Mesendoderm (in vitro differentiated cells): ENCODE measurements at regions not wholly inside any gene's neighbourhood (a gene's known extent, or its start where the extent isn't known, plus 50 kb on each side); places are given as distances from the start of the nearest gene placed in this dataset.
A peak's percentile ranks its signal among the peaks of the same experiment; 100 is the strongest.

Experiments used
- DNase-seq: peaks from one replicate; pipeline ENCODE4 v3.0.0; 2013
- H2AK5ac ChIP-seq: 2 replicates; pipeline ENCODE4 v1.6.1; 2013; ENCODE audit warnings: low read length, inconsistent platforms
- H2BK120ac ChIP-seq: 2 replicates; pipeline ENCODE4 v1.6.1; 2013; ENCODE audit warnings: low read depth, mild to moderate bottlenecking, low read length, moderate library complexity, mixed read lengths
- H2BK15ac ChIP-seq: replicated peaks from 2 replicates; pipeline ENCODE4 v1.6.1; 2013; ENCODE audit warnings: low read depth, mild to moderate bottlenecking, moderate library complexity
- H2BK5ac ChIP-seq: 2 replicates; pipeline ENCODE4 v1.6.1; 2013; ENCODE audit warnings: low read length, inconsistent platforms
- H3K18ac ChIP-seq: 2 replicates; pipeline ENCODE4 v1.6.1; 2013; ENCODE audit warnings: mild to moderate bottlenecking, low read length, mixed read lengths
- H3K23ac ChIP-seq: one replicate; pipeline ENCODE4 v1.6.1; 2013; ENCODE audit warnings: low read length
- H3K27ac ChIP-seq: 2 replicates; pipeline ENCODE4 v1.5.1; 2013; ENCODE audit warnings: low read depth, mild to moderate bottlenecking, inconsistent platforms, low read length, moderate library complexity
- H3K27me3 ChIP-seq: 2 replicates; pipeline ENCODE4 v1.6.1; 2013; ENCODE audit warnings: low read length, control low read depth, mild to moderate bottlenecking, inconsistent platforms; ENCODE audit not compliant: insufficient read depth, poor library complexity
- H3K36me3 ChIP-seq: 2 replicates; pipeline ENCODE4 v1.6.1; 2013; ENCODE audit warnings: low read length, inconsistent platforms; ENCODE audit not compliant: control insufficient read depth, insufficient read depth
- H3K4ac ChIP-seq: one replicate; pipeline ENCODE4 v1.6.1; 2013; ENCODE audit warnings: low read depth, mild to moderate bottlenecking, low read length, moderate library complexity
- H3K4me1 ChIP-seq: 2 replicates; pipeline ENCODE4 v1.6.1; 2013; ENCODE audit warnings: low read depth, low read length, inconsistent platforms; ENCODE audit not compliant: control insufficient read depth
- H3K4me2 ChIP-seq: 2 replicates; pipeline ENCODE4 v1.6.1; 2013; ENCODE audit warnings: low read length
- H3K4me3 ChIP-seq: 2 replicates; pipeline ENCODE4 v1.5.1; 2013; ENCODE audit warnings: mild to moderate bottlenecking, low read length
- H3K56ac ChIP-seq: one replicate; pipeline ENCODE4 v1.6.1; 2013; ENCODE audit warnings: low read length
- H3K79me1 ChIP-seq: 2 replicates; pipeline ENCODE4 v1.6.1; 2013; ENCODE audit warnings: low read length, inconsistent platforms
- H3K79me2 ChIP-seq: 2 replicates; pipeline ENCODE4 v1.6.1; 2013; ENCODE audit warnings: mild to moderate bottlenecking, low read length; ENCODE audit not compliant: control insufficient read depth, insufficient read depth
- H3K9ac ChIP-seq: 2 replicates; pipeline ENCODE4 v1.6.1; 2013; ENCODE audit warnings: low read length, inconsistent platforms
- H4K5ac ChIP-seq: one replicate; pipeline ENCODE4 v1.6.1; 2013; ENCODE audit warnings: low read length
- H4K8ac ChIP-seq: one replicate; pipeline ENCODE4 v1.6.1; 2013; ENCODE audit warnings: low read depth, mild to moderate bottlenecking, control low read depth, low read length, moderate library complexity
- WGBS: extraction: QIAGEN DNeasy Blood & Tissue Kit; methylation state at CpG from one replicate; pipeline ENCODE4 v1.1.7; 2013; ENCODE audit warnings: low lambda C conversion rate, missing lambda C conversion rate; ENCODE audit not compliant: insufficient coverage; ENCODE audit errors: extremely low coverage; 5-methylcytosine and 5-hydroxymethylcytosine counted together

DNA sequence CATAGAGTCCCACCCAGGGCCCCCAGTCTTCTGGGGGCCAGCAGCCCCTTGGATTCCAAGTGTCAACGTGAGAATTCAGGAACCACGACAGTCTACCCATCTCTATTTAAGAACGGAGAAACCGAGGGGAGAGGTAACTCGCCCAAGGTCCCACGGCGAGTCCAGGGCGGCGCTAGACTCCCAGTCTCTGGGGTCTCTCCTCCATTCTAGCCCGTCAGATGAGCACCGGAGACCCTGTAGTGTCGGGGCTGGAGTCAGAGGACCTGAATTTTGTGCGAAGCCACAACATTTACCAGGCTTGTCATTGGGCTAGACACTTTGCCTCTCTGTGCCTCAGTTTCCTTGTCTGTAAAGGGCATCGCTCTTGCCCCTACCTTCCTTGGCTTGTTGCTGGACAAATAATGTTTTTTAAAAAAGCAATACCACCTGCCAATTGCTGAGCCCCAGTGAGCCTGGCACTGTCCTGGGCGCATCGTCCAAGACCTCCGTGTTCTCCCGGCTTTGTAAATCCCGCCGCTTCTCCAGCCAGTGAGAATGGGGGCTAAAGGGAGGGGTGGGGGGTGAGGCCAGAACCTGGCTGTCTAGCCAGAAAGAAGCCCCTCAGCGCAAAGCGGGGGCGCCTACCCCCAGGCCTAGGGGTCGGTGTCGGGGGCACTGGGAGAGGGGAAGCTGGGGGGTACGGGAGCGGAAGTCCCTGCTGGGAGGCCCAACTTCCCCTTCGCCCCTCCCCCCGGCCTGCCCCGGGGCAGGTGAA is 91.7 kb downstream of the NCR2 start:
- DNase-seq = no peak
- WGBS = no CpG with 5 or more reads among the region's 30 CpGs

DNA sequence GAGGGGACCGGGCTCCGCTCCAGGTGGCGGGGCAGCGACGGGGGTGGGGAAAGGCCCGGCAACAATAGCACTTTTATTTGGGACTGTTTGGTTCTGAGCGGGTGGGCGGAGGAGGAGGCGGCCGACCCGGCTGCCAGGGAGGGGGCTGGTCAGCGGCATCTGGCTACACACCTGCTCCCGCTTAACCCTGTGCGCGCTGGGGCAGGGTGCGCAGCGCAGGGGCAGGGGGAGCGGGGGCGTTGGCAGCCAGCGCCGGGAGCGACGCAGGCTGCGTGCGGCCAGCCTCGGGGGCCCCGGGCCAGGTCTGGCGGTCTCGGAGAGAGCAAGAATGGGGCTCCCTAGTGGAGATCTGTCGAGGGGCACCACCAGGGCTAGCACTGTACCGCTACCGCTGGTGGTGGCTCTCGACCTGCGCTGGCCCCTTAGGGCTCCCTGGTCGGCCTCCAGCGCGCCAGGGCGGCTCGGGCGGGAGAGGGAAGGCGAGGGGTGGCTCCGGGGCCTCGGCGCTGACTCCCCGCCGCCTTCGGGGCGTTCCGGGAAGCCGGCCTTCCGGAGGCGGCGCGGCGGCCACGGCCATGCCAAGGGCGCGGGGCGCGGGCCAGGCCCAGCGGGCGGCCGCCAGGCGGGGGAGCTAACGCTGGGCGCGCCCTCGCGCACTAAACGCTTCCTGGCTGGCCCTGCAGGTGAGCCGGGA is 92.4 kb downstream of the NCR2 start:
- WGBS = no CpG with 5 or more reads among the region's 71 CpGs
- H3K4ac ChIP-seq = no peak overlapping the region
- peak; percentile 41 for DNase-seq
- H2BK120ac ChIP-seq = no peak overlapping the region
- no peak overlapping the region for H4K5ac ChIP-seq
- H4K8ac ChIP-seq = no peak overlapping the region
- no peak overlapping the region for H2BK15ac ChIP-seq
- peak overlapping the region; percentile 47 for H3K56ac ChIP-seq
- H3K79me1 ChIP-seq = no peaks in the 10 kb centered on the region
- peak overlapping the region; percentile 28 for H3K18ac ChIP-seq
- no peaks in the 10 kb centered on the region for H3K79me2 ChIP-seq
- peaks cover 2% of the 10 kb centered on the region for H3K4me1 ChIP-seq
- H3K27ac ChIP-seq = no peak overlapping the region
- H3K4me3 ChIP-seq = no peak overlapping the region
- H3K4me2 ChIP-seq = peak overlapping the region; percentile 53
- no peak overlapping the region for H2AK5ac ChIP-seq
- H3K9ac ChIP-seq = peak overlapping the region; percentile 9
- no peak overlapping the region for H2BK5ac ChIP-seq
- no peak overlapping the region for H3K23ac ChIP-seq
- H3K36me3 ChIP-seq = no peaks in the 10 kb centered on the region
- peaks cover 31% of the 10 kb centered on the region for H3K27me3 ChIP-seq

More for the DNA sequence above, 91.7 kb downstream of the NCR2 start:
- no peak overlapping the region for H3K4me3 ChIP-seq
- no peak overlapping the region for H2BK120ac ChIP-seq
- no peak overlapping the region for H2BK5ac ChIP-seq
- H3K27ac ChIP-seq = no peak overlapping the region
- H3K56ac ChIP-seq = no peak overlapping the region
- H3K23ac ChIP-seq = no peak overlapping the region
- peaks cover 31% of the 10 kb centered on the region for H3K27me3 ChIP-seq
- H3K4me1 ChIP-seq = peaks cover 2% of the 10 kb centered on the region
- no peaks in the 10 kb centered on the region for H3K36me3 ChIP-seq
- no peak overlapping the region for H2AK5ac ChIP-seq
- no peaks in the 10 kb centered on the region for H3K79me1 ChIP-seq
- no peak overlapping the region for H4K8ac ChIP-seq
- H3K18ac ChIP-seq = peak overlapping the region; percentile 33
- no peak overlapping the region for H3K4ac ChIP-seq
- H3K9ac ChIP-seq = no peak overlapping the region
- no peaks in the 10 kb centered on the region for H3K79me2 ChIP-seq
- no peak overlapping the region for H2BK15ac ChIP-seq
- H4K5ac ChIP-seq = no peak overlapping the region
- H3K4me2 ChIP-seq = peak overlapping the region; percentile 53

DNA sequence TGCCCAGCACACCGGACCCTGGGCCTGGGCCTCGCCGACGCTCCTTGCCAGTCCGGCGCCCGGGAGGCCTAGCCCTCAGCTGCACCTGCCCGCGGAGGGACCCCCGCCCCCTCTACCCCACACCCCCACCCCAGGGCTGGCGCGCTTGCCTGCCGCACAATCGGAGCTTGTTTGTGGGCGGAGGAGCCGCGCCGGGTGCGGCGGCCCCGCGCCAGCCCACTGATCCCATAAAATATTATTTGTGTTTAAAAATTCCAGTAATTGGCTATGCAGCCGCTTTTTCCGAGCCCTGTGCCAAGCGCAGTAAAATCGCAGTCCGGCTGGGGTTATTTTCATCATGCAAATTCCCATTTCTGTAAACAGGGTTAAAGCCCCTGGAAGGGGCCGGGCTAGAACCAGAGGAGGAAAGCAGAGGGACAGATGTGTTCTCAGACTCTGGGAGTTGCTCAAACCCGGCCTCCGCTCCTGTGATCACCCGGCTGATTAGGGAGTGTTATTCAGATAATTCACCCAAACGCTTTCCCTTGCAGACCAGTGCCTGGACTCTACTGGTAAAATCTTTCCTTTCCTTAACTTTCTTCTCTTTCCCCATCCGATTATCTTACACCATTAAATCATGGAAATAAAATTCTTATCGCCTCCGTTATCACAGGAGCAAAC is 93.1 kb downstream of the NCR2 start:
- Histone ChIP-seq H3K36me3 (no peaks in the 10 kb centered on the region), H4K8ac (no peak overlapping the region), H3K79me1 (no peaks in the 10 kb centered on the region), H3K27me3 (peaks cover 31% of the 10 kb centered on the region), H2AK5ac (no peak overlapping the region), H3K18ac (peak overlapping the region; percentile 28), H2BK15ac (no peak overlapping the region), H3K23ac (no peak overlapping the region), H3K4me2 (peak overlapping the region; percentile 53), H3K9ac (no peak overlapping the region), H3K56ac (peak overlapping the region; percentile 47), H2BK120ac (no peak overlapping the region), H3K27ac (no peak overlapping the region), H3K79me2 (no peaks in the 10 kb centered on the region), H4K5ac (no peak overlapping the region), H3K4me3 (no peak overlapping the region), H3K4me1 (peaks cover 2% of the 10 kb centered on the region), H3K4ac (no peak overlapping the region), H2BK5ac (no peak overlapping the region)
- no CpG with 5 or more reads among the region's 35 CpGs for WGBS
- DNase-seq = no peak

DNA sequence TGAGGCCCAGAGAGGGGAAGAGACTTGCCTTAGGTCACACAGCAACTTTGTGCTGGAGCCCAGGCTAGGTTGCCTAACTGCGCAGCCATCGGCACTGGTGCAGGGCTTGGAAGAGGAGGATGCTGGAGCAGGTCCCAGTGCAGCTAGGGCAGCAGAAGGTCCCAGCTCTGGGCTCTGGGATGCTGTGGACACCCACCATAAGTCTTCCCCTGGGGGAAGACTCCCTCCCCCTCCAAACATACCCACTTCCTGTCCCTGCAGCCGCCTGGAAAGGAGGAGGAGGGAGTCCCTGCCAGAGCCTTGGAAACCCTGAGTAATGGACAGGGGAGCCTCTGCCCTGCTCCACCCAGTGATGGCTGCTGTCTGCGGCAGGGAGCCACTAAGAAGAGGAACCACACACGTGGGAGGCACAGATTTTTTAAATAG is 93.6 kb downstream of the NCR2 start:
- Histone ChIP-seq H3K4me1 (peaks cover 2% of the 10 kb centered on the region), H3K23ac (no peak overlapping the region), H3K27me3 (peaks cover 31% of the 10 kb centered on the region), H4K8ac (no peak overlapping the region), H3K56ac (no peak overlapping the region), H3K79me1 (no peaks in the 10 kb centered on the region), H2BK5ac (no peak overlapping the region), H4K5ac (no peak overlapping the region), H3K27ac (no peak overlapping the region), H3K36me3 (no peaks in the 10 kb centered on the region), H3K18ac (no peak overlapping the region), H2BK120ac (no peak overlapping the region), H3K9ac (no peak overlapping the region), H3K79me2 (no peaks in the 10 kb centered on the region), H2AK5ac (no peak overlapping the region), H2BK15ac (no peak overlapping the region), H3K4ac (no peak overlapping the region), H3K4me2 (no peak overlapping the region), H3K4me3 (no peak overlapping the region)
- no CpG with 5 or more reads among the region's 5 CpGs for WGBS
- DNase-seq = peak; percentile 66

DNA sequence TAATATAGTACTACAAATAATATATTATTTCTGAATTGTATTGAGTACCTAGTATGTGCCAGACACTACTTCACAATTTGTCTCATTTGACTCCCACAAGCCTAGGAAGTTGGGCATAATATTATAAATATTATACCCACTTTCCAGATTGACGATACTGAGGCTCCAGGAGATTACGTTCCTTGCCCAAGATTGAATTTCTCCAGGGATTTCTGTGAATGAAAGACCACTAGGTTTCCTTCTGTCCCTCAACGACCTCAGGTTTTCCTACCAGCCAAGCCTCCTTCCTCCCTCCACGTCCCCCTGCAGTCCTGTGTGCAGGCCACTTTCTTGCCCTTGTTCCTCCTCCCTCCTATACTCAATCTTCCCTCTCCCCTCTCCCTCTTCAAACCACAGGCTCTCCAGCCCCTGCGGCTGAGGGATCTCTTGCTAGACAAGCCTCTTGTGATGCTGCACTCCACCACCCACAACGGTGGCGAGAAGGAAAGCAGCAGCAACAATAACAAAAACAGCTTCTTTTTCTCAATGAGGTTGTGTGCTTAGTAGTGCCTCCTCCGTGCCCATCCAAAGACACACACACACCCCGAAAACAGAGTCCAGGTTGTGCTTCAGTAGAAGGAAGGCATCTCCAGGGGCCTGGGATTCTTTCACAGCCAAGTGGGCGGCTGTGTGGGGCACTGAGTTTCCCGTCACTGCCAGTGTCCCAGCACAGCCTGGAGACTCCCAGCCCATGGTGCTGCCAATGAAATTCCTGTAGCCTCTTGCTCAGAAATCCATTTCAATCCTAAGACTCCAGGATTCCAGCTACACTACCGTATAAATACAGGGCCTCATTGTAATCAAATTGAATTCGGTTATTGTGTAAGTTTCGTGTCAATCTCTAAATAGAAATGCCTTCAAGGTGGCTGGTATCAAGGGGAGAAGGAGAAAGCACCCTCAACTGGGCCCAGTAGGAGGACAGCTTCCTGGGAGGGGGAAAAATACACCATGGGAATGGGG is 94.4 kb downstream of the NCR2 start:
- peaks cover 2% of the 10 kb centered on the region for H3K4me1 ChIP-seq
- no peaks in the 10 kb centered on the region for H3K79me2 ChIP-seq
- no peak overlapping the region for H3K27ac ChIP-seq
- no peaks in the 10 kb centered on the region for H3K36me3 ChIP-seq
- DNase-seq = no peak
- no peaks in the 10 kb centered on the region for H3K79me1 ChIP-seq
- no peak overlapping the region for H3K4me3 ChIP-seq
- no CpG with 5 or more reads among the region's 14 CpGs for whole genome bisulfite sequencing
- no peak overlapping the region for H4K8ac ChIP-seq
- peak overlapping the region; percentile 48 for H3K23ac ChIP-seq
- peaks cover 31% of the 10 kb centered on the region for H3K27me3 ChIP-seq
- H3K4me2 ChIP-seq = no peak overlapping the region
- no peak overlapping the region for H4K5ac ChIP-seq
- peak overlapping the region; percentile 64 for H3K56ac ChIP-seq
- H3K18ac ChIP-seq = no peak overlapping the region
- H2BK120ac ChIP-seq = no peak overlapping the region
- H2AK5ac ChIP-seq = no peak overlapping the region
- H2BK5ac ChIP-seq = no peak overlapping the region
- H3K9ac ChIP-seq = no peak overlapping the region
- no peak overlapping the region for H2BK15ac ChIP-seq
- no peak overlapping the region for H3K4ac ChIP-seq
